ENCODE measurements at regions not wholly inside any gene's neighbourhood (a gene's known extent, or its start where the extent isn't known, plus 50 kb on each side); places are given as distances from the start of the nearest gene placed in this dataset.

GRCh38 chr6:33869826-33870423, 66.1 kb upstream of the MLN start:
- TF ChIP-seq EZH2phosphoT487 (IDR thresholded peaks at IDR 0.05; ENCODE audit: borderline replicate concordance, low read length) (no peak), CTCF (IDR thresholded peaks at IDR 0.05; ENCODE audit: low read depth, low read length, poor library complexity, severe bottlenecking) (no peak)
